HUES64 (cell line): ENCODE measurements at regions not wholly inside any gene's neighbourhood (a gene's known extent, or its start where the extent isn't known, plus 50 kb on each side); places are given as distances from the start of the nearest gene placed in this dataset.

Experiments used
- H3K27ac ChIP-seq: 2 replicates; pipeline ENCODE4 v1.7.0; 2013; ENCODE audit warnings: low read depth, low read length, inconsistent platforms
- H3K27me3 ChIP-seq: 2 replicates; pipeline ENCODE4 v1.6.1; 2013; ENCODE audit warnings: mild to moderate bottlenecking, low read length; ENCODE audit not compliant: insufficient read depth
- H3K36me3 ChIP-seq: 2 replicates; pipeline ENCODE4 v1.6.1; 2013; ENCODE audit warnings: mild to moderate bottlenecking, low read length; ENCODE audit not compliant: insufficient read depth
- H3K4me1 ChIP-seq: 2 replicates; pipeline ENCODE4 v1.6.1; 2013; ENCODE audit warnings: mild to moderate bottlenecking, low read length, moderate library complexity; ENCODE audit not compliant: insufficient read depth
- H3K4me3 ChIP-seq: 2 replicates; pipeline ENCODE4 v1.5.1; 2013; ENCODE audit warnings: mild to moderate bottlenecking, low read length, moderate library complexity
- H3K9ac ChIP-seq: 2 replicates; pipeline ENCODE4 v1.6.1; 2013; ENCODE audit warnings: mild to moderate bottlenecking, low read depth, low read length
- H3K9me3 ChIP-seq: 2 replicates; pipeline ENCODE4 v1.6.1; 2013; ENCODE audit warnings: low read depth, low read length; ENCODE audit not compliant: insufficient read depth
- WGBS: fragments of 150-250, 120-280 bp; methylation state at CpG from one replicate; pipeline ENCODE4 v1.1.7; 2013; ENCODE audit warnings: missing lambda C conversion rate; 5-methylcytosine and 5-hydroxymethylcytosine counted together

DNA sequence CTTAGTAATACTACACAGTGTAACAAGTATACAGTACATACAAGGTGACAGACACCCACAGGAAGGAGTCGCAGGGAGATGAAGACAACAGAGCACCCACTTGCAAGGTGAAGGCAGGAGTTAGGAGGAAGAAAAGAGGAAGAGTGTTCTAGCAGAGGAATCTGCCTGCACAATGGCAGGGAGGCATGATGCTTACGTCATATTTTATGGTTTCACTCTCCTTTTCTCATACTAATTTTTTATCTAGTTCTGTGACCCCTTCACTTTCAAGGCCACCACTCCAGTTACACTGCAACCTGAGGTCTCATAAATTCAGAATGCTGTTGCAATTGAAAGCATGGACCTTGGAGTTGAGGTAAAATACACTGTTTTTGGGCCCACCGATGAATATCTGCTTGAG is 331.7 kb downstream of the MEIS1 start:
- no peaks in the 10 kb centered on the region for H3K4me1 ChIP-seq
- H3K27ac ChIP-seq, result no peak overlapping the region
- H3K4me3 ChIP-seq, result no peak overlapping the region
- 95% methylated on average over 3 of the region's 3 CpGs for WGBS
- no peaks in the 10 kb centered on the region for H3K36me3 ChIP-seq
- no peaks in the 10 kb centered on the region for H3K27me3 ChIP-seq
- H3K9me3 ChIP-seq, result no peaks in the 10 kb centered on the region
- no peak overlapping the region for H3K9ac ChIP-seq

DNA sequence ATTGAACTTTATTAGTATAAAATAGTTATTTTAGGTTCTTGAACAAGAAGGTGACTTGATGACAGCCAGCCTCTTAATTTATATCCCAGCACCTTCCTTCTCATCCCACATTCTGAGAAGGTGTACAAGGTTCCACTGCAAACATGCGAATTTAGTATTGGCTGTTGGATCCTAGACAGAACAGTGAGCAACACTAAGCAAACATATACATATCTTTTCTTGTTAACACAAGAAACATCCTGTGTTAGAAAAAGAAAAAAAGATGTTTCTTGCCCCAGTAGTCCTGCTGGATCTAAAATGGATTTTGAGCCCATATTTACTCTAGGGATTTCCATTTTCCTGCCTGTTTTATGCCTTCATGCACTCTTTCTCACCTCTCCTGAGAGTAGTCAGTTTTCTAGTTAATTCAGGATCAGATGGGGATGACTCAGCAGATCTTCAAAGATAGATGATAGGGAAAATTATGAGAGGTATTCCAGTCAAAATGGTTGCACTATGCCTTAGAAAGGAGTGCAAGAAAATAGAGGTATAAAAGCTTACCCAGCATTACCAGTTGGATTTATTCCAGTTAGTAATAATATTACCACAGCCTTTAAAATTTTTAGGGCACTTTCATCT is 336.5 kb downstream of the MEIS1 start:
- Histone ChIP-seq H3K36me3 (no peaks in the 10 kb centered on the region), H3K9me3 (no peaks in the 10 kb centered on the region), H3K27ac (no peak overlapping the region), H3K9ac (no peak overlapping the region), H3K27me3 (no peaks in the 10 kb centered on the region), H3K4me3 (no peak overlapping the region), H3K4me1 (no peaks in the 10 kb centered on the region)
- 86% methylated on average over 1 of the region's 1 CpG for WGBS

DNA sequence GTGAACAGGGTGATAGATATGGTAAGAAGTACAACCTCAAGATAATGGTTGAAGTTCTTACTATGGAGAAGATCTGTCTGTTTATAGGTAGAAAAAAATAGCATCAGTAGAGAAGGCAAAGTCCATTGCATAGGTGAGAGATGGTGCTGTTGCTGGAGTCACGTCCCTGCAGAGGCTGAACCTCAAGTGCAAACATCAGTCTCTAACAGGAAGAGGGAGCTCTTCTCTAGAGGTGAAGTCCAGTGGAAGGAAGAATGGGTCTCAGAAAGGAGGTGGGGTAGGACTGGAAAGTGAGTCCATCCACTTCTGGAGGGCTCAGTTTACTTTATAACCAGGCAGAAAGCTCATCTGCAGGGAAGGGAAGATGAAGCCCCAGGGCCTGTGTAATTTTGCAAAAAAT is 337.7 kb downstream of the MEIS1 start:
- WGBS, result 73% methylated on average over 1 of the region's 1 CpG
- H3K4me3 ChIP-seq, result no peak overlapping the region
- H3K9me3 ChIP-seq, result no peaks in the 10 kb centered on the region
- no peak overlapping the region for H3K9ac ChIP-seq
- H3K4me1 ChIP-seq, result no peaks in the 10 kb centered on the region
- no peak overlapping the region for H3K27ac ChIP-seq
- H3K36me3 ChIP-seq, result no peaks in the 10 kb centered on the region
- no peaks in the 10 kb centered on the region for H3K27me3 ChIP-seq

DNA sequence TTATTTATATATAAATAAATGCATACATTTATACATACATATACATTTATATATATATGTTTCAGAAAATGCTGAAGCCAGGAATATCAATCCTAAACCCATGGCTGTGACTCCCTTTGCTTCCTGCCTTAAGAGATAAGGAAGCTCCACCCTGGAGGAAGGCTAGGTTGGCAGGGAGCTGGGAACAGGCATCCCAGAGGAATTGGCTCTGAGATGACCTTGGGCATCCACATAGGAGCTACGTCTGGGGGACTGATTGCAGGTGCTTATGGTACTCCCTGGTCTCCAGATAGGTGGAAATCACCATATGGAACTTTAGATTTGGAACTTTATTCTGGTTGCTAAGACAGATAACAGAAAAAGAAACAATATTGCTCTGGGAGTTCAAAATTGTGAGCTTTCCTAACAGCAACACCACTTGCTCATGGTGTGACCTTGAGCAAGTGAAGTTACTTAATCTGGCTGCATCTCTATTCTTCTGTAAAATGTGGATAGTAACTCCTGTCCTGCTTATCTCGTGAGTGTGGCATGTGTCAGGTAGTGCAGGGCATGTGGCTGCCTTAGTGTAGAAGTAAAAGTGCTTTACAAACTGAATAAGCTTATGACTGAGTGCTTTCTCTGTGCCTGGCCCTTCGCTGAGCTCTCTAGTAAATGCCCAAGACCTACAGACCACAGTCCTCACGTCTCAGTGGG is 341.0 kb downstream of the MEIS1 start:
- Histone ChIP-seq H3K9me3 (no peaks in the 10 kb centered on the region), H3K27ac (no peak overlapping the region), H3K4me3 (no peak overlapping the region), H3K4me1 (no peaks in the 10 kb centered on the region), H3K27me3 (no peaks in the 10 kb centered on the region), H3K36me3 (no peaks in the 10 kb centered on the region), H3K9ac (no peak overlapping the region)
- 81% methylated on average over 4 of the region's 4 CpGs for WGBS

DNA sequence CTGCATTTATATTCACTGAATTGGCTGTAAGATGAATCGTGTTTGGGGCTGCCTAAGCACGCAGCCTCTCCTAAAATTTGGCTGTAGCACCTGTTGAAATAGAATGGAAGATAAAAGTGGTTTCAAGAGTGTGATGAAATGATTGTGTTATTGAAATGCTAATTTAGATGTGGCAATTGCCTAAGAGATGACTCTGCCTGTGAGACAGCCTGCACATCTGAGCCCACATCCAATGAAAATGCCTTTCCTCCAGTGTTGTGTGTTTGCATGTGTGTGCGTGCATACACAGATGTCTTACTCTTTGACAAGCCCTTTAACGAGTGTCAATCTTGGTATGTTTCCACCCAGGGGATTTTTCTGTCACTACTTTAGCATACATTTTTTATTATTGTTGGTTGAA is 346.9 kb downstream of the MEIS1 start:
- H3K9me3 ChIP-seq, result no peaks in the 10 kb centered on the region
- 89% methylated on average over 3 of the region's 4 CpGs for WGBS

DNA sequence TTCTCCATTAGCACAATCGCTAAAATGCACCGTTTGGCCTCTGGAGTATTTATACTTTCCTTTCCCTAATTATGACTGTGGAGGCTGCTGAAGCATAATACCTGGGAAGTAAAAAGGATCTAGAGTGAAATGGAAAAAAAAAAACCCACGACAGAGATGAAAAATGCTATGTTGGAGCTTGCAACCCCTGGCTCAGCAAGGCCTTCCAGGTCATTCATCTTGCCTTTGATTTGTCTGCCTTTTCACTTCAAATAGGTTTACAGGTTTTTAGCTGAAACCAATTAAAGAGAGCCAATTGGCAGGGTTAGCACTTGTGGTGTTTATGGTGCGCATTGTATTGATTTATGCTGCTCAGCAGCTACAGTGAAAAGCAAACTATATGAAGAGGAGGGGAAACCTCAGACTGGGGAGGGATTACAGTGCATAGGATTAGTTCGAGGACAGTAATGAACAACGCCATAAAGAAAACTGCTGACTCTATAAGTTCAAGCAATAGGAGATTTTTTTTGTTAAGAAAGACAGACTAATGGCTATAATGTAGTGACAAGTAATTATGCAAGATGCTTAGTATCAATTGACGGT is 347.9 kb downstream of the MEIS1 start:
- Histone ChIP-seq H3K4me1 (no peaks in the 10 kb centered on the region), H3K27ac (no peak overlapping the region), H3K27me3 (no peaks in the 10 kb centered on the region), H3K9ac (no peak overlapping the region), H3K4me3 (no peak overlapping the region), H3K36me3 (no peaks in the 10 kb centered on the region), H3K9me3 (no peaks in the 10 kb centered on the region)
- WGBS, result 87% methylated on average over 7 of the region's 7 CpGs

More for the DNA sequence above, 346.9 kb downstream of the MEIS1 start:
- Histone ChIP-seq H3K27ac (no peak overlapping the region), H3K27me3 (no peaks in the 10 kb centered on the region), H3K9ac (no peak overlapping the region), H3K36me3 (no peaks in the 10 kb centered on the region), H3K4me3 (no peak overlapping the region), H3K4me1 (no peaks in the 10 kb centered on the region)

DNA sequence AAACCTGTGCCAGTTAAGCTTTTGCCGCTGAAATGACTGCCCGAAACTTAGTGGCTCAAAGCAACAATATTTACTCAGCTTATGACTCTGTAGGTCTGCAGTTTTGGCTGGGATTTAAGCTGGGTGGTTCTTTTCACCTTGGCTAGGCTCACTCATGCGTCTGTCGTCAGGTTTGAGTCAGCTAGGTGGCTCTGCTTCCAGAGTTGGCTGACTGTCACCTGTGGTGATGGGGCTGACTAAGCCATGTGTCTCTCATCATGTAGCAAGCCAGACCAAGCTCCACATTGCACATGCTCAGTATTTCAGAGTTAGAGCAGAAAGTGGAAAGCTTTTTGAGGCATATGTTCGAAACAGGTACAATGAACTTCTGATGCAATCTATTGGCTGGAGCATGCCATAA is 354.8 kb downstream of the MEIS1 start:
- Histone ChIP-seq H3K4me1 (no peaks in the 10 kb centered on the region), H3K9me3 (no peaks in the 10 kb centered on the region), H3K27ac (no peak overlapping the region), H3K4me3 (no peak overlapping the region), H3K36me3 (no peaks in the 10 kb centered on the region), H3K9ac (no peak overlapping the region), H3K27me3 (no peaks in the 10 kb centered on the region)
- 96% methylated on average over 5 of the region's 5 CpGs for WGBS

DNA sequence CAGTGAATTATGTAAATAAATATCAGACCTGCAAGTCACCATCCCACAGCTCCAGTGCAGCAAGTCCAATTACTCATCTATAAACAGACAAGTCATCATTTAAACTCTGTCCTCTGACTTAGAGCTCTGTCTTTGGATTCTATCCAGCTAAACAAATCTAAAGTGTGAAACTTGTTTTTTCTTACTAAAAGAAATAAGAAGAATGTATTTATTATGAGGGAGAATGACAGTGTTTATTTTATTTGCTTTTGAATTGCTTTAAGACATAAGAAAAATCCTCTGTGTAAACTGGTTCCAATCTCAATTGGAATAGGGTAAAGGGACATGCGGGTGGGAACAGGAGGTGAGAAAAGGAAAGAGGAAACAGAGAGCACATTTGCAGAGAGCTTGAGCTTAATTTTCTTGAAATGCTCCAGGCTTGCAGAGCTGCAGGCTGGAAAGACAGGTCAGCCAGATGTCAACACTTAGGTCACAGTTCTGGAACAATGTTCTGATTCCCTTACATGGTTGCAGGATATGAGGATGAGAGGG is 355.8 kb downstream of the MEIS1 start:
- H3K27me3 ChIP-seq, result no peaks in the 10 kb centered on the region
- H3K4me3 ChIP-seq, result no peak overlapping the region
- H3K4me1 ChIP-seq, result no peaks in the 10 kb centered on the region
- H3K27ac ChIP-seq, result no peak overlapping the region
- no peaks in the 10 kb centered on the region for H3K9me3 ChIP-seq
- no peak overlapping the region for H3K9ac ChIP-seq
- no peaks in the 10 kb centered on the region for H3K36me3 ChIP-seq
- 93% methylated on average over 1 of the region's 1 CpG for WGBS

DNA sequence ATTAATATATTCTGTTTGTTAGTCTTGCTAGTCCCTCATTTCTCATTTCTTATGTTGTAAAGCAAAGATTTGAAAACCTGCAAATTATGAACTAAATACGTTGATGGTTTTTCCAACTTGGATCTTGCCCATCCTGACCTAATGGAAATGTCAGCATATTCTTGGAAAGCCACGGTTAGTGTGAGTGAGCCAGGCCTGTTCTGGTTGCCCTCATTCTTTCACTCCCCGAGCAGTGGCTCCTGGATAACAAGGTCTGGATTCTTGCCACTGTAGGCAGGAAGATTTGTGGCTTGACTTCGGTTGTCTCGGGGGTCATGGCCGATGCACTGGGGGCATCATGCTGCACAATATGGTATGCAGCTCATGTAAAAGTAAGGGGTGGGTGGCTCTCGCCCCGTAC is 359.1 kb downstream of the MEIS1 start:
- Histone ChIP-seq H3K27ac (no peak overlapping the region), H3K27me3 (no peaks in the 10 kb centered on the region), H3K9me3 (no peaks in the 10 kb centered on the region), H3K9ac (no peak overlapping the region), H3K36me3 (no peaks in the 10 kb centered on the region), H3K4me3 (no peak overlapping the region), H3K4me1 (no peaks in the 10 kb centered on the region)
- 93% methylated on average over 6 of the region's 8 CpGs for WGBS

DNA sequence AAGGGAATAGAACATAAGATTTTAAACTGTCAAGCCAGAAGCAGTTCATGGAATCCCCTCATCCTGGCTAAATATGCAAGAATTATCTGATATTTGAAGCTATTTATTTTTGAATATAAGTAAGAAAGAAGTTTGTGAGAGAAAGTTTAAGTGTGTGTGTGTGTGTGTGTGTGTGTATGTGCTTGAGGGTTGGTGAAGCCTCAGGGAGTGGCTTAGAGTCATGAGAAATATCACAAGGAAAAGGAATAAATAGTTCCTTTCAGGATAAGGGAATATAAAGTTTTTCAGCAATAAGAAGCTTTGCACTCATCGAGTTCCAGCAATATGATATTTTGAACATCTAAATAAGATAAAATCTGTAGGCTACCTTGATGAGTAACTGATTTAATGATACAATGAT is 359.6 kb downstream of the MEIS1 start:
- Histone ChIP-seq H3K27me3 (no peaks in the 10 kb centered on the region), H3K27ac (no peak overlapping the region), H3K9ac (no peak overlapping the region), H3K4me3 (no peak overlapping the region), H3K4me1 (no peaks in the 10 kb centered on the region), H3K36me3 (no peaks in the 10 kb centered on the region), H3K9me3 (no peaks in the 10 kb centered on the region)
- no CpG with 5 or more reads among the region's 1 CpG for WGBS

DNA sequence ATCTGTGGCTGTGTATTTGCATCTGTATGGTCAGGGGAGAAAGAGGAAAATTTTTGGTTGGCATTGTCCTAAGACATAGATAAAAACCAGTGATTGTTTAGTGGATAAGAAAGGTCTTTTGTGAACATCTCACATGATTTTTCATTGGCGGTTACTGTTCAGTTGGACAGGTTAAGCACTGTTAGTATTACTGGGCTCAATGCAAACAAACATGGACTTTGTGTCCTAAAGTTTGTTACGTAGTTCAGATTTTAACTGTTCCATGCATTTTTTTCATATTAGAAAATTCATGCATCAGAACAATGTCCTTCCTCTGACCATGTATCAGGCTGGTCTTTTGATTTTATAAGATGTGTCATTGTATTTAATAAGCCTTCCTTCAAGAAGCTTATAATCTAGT is 368.0 kb downstream of the MEIS1 start:
- no peaks in the 10 kb centered on the region for H3K9me3 ChIP-seq
- H3K4me1 ChIP-seq, result peaks cover 12% of the 10 kb centered on the region
- H3K36me3 ChIP-seq, result no peaks in the 10 kb centered on the region
- H3K27me3 ChIP-seq, result no peaks in the 10 kb centered on the region
- no peak overlapping the region for H3K27ac ChIP-seq
- H3K4me3 ChIP-seq, result no peak overlapping the region
- whole genome bisulfite sequencing, result 100% methylated on average over 2 of the region's 2 CpGs
- no peak overlapping the region for H3K9ac ChIP-seq
